ENCODE measurements at regions not wholly inside any gene's neighbourhood (a gene's known extent, or its start where the extent isn't known, plus 50 kb on each side); places are given as distances from the start of the nearest gene placed in this dataset.

DNA sequence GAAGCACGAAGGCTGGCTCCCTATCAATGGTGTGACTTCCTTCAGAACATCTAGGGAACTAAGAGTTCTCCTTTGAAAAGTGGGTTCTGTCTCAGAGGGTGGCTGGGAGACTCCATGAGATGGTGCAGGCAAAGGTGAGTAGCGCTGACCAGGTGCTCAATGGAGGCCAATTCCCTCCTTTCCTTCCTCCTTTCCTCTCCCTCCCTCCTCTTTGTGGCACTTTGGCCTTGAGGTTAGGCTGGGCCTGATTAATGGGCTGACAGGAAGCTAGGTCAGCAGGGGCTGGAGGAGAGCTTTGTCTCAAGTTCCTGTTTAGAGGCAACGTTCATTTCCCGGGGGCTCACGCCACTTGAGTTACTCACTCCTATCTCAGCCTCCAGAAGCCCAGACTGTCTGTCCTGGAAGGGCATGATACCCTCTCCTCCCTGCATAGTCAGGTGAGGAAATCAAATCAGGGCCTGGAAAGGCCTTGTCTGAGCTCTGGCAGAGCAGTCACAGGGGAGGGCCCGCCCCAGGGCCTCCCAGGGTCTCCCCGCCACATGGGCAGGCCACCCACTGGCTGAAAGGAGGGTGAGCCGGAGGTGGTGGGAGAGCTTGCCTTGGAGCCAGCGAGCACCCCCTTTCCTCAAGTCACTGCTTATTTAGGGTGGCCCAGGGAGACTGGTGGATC, 58.4 kb upstream of the SSBP3 start (continued):
- TF ChIP-seq, protein P1, sequence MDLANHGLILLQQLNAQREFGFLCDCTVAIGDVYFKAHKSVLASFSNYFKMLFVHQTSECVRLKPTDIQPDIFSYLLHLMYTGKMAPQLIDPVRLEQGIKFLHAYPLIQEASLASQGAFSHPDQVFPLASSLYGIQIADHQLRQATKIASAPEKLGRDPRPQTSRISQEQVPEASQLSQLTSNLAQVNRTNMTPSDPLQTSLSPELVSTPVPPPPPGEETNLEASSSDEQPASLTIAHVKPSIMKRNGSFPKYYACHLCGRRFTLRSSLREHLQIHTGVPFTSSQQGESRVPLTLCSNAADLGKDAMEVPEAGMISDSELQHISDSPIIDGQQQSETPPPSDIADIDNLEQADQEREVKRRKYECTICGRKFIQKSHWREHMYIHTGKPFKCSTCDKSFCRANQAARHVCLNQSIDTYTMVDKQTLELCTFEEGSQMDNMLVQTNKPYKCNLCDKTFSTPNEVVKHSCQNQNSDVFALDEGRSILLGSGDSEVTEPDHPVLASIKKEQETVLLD (IDR thresholded peaks at IDR 0.05): peak; percentile 52; the same call in 1 of the 2 replicates
- TF ChIP-seq TEAD4 (IDR thresholded peaks at IDR 0.05; ENCODE audit: low read length): peak; percentile 98
- TF ChIP-seq TEAD4 (CRISPR knock-in tag; IDR thresholded peaks at IDR 0.05; ENCODE audit: borderline replicate concordance): no peak
- TF ChIP-seq HDAC3 (IDR thresholded peaks at IDR 0.05; ENCODE audit: borderline replicate concordance, partially characterized antibody): peak; percentile 96
- TF ChIP-seq ZNF124 (CRISPR knock-in tag; IDR thresholded peaks at IDR 0.05): no peak
- TF ChIP-seq ZSCAN29 (IDR thresholded peaks at IDR 0.05): no peak
- peak; percentile 68 for TF ChIP-seq SPI1 (IDR thresholded peaks at IDR 0.05; ENCODE audit: borderline replicate concordance, low read depth, low read length)
- TF ChIP-seq ATF1 (CRISPR knock-in tag; IDR thresholded peaks at IDR 0.05): no peak
- TF ChIP-seq ATF1 (tag; IDR thresholded peaks at IDR 0.05): peak; percentile 54; the same call in 1 of the 2 replicates
- TF ChIP-seq ZNF134 (CRISPR knock-in tag; conservative IDR thresholded peaks at IDR 0.05): peak; percentile 67; the same call in 1 of the 2 replicates
- TF ChIP-seq SMARCE1 (IDR thresholded peaks at IDR 0.05): peak; percentile 94
- TF ChIP-seq RB1 (IDR thresholded peaks at IDR 0.05; ENCODE audit: low read depth): peak; percentile 65; the same call in 1 of the 2 replicates
- TF ChIP-seq ZBED1 (IDR thresholded peaks at IDR 0.05): peak; percentile 85; the same call in 1 of the 2 replicates
- no peak for TF ChIP-seq NR1H2 (CRISPR knock-in tag; IDR thresholded peaks at IDR 0.05)
- TF ChIP-seq, protein P2, sequence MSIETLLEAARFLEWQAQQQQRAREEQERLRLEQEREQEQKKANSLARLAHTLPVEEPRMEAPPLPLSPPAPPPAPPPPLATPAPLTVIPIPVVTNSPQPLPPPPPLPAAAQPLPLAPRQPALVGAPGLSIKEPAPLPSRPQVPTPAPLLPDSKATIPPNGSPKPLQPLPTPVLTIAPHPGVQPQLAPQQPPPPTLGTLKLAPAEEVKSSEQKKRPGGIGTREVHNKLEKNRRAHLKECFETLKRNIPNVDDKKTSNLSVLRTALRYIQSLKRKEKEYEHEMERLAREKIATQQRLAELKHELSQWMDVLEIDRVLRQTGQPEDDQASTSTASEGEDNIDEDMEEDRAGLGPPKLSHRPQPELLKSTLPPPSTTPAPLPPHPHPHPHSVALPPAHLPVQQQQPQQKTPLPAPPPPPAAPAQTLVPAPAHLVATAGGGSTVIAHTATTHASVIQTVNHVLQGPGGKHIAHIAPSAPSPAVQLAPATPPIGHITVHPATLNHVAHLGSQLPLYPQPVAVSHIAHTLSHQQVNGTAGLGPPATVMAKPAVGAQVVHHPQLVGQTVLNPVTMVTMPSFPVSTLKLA (conservative IDR thresholded peaks at IDR 0.05): peak; percentile 61 to 85
- TF ChIP-seq, protein P3, sequence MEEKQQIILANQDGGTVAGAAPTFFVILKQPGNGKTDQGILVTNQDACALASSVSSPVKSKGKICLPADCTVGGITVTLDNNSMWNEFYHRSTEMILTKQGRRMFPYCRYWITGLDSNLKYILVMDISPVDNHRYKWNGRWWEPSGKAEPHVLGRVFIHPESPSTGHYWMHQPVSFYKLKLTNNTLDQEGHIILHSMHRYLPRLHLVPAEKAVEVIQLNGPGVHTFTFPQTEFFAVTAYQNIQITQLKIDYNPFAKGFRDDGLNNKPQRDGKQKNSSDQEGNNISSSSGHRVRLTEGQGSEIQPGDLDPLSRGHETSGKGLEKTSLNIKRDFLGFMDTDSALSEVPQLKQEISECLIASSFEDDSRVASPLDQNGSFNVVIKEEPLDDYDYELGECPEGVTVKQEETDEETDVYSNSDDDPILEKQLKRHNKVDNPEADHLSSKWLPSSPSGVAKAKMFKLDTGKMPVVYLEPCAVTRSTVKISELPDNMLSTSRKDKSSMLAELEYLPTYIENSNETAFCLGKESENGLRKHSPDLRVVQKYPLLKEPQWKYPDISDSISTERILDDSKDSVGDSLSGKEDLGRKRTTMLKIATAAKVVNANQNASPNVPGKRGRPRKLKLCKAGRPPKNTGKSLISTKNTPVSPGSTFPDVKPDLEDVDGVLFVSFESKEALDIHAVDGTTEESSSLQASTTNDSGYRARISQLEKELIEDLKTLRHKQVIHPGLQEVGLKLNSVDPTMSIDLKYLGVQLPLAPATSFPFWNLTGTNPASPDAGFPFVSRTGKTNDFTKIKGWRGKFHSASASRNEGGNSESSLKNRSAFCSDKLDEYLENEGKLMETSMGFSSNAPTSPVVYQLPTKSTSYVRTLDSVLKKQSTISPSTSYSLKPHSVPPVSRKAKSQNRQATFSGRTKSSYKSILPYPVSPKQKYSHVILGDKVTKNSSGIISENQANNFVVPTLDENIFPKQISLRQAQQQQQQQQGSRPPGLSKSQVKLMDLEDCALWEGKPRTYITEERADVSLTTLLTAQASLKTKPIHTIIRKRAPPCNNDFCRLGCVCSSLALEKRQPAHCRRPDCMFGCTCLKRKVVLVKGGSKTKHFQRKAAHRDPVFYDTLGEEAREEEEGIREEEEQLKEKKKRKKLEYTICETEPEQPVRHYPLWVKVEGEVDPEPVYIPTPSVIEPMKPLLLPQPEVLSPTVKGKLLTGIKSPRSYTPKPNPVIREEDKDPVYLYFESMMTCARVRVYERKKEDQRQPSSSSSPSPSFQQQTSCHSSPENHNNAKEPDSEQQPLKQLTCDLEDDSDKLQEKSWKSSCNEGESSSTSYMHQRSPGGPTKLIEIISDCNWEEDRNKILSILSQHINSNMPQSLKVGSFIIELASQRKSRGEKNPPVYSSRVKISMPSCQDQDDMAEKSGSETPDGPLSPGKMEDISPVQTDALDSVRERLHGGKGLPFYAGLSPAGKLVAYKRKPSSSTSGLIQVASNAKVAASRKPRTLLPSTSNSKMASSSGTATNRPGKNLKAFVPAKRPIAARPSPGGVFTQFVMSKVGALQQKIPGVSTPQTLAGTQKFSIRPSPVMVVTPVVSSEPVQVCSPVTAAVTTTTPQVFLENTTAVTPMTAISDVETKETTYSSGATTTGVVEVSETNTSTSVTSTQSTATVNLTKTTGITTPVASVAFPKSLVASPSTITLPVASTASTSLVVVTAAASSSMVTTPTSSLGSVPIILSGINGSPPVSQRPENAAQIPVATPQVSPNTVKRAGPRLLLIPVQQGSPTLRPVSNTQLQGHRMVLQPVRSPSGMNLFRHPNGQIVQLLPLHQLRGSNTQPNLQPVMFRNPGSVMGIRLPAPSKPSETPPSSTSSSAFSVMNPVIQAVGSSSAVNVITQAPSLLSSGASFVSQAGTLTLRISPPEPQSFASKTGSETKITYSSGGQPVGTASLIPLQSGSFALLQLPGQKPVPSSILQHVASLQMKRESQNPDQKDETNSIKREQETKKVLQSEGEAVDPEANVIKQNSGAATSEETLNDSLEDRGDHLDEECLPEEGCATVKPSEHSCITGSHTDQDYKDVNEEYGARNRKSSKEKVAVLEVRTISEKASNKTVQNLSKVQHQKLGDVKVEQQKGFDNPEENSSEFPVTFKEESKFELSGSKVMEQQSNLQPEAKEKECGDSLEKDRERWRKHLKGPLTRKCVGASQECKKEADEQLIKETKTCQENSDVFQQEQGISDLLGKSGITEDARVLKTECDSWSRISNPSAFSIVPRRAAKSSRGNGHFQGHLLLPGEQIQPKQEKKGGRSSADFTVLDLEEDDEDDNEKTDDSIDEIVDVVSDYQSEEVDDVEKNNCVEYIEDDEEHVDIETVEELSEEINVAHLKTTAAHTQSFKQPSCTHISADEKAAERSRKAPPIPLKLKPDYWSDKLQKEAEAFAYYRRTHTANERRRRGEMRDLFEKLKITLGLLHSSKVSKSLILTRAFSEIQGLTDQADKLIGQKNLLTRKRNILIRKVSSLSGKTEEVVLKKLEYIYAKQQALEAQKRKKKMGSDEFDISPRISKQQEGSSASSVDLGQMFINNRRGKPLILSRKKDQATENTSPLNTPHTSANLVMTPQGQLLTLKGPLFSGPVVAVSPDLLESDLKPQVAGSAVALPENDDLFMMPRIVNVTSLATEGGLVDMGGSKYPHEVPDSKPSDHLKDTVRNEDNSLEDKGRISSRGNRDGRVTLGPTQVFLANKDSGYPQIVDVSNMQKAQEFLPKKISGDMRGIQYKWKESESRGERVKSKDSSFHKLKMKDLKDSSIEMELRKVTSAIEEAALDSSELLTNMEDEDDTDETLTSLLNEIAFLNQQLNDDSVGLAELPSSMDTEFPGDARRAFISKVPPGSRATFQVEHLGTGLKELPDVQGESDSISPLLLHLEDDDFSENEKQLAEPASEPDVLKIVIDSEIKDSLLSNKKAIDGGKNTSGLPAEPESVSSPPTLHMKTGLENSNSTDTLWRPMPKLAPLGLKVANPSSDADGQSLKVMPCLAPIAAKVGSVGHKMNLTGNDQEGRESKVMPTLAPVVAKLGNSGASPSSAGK (IDR thresholded peaks at IDR 0.05): peak; percentile 60

Data from K562 (cell line).